ENCODE measurements at regions not wholly inside any gene's neighbourhood (a gene's known extent, or its start where the extent isn't known, plus 50 kb on each side); places are given as distances from the start of the nearest gene placed in this dataset.

DNA sequence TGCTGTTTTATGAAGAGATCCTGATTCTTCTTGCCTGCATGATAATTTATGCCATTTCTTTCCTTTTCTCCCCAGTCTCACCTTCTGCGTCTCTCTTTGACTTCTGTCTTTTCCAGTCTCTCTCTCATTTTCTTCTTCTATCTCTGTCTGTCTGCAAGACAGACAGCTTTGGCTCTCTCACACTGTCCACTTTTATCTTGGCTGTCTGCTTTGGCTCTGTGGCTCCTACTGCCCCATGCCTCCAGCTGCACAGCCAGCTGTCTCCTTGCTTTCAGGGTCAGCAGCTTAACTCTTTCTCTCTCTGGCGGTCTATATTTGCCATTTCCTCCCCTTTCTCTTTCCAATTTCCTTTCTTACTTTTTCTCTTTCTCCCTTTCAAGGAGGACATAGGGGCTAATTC lies 971.1 kb upstream of the COX7C start:
- no peak for TF ChIP-seq POLR2AphosphoS5 (IDR thresholded peaks at IDR 0.05)
- TF ChIP-seq, protein P1, sequence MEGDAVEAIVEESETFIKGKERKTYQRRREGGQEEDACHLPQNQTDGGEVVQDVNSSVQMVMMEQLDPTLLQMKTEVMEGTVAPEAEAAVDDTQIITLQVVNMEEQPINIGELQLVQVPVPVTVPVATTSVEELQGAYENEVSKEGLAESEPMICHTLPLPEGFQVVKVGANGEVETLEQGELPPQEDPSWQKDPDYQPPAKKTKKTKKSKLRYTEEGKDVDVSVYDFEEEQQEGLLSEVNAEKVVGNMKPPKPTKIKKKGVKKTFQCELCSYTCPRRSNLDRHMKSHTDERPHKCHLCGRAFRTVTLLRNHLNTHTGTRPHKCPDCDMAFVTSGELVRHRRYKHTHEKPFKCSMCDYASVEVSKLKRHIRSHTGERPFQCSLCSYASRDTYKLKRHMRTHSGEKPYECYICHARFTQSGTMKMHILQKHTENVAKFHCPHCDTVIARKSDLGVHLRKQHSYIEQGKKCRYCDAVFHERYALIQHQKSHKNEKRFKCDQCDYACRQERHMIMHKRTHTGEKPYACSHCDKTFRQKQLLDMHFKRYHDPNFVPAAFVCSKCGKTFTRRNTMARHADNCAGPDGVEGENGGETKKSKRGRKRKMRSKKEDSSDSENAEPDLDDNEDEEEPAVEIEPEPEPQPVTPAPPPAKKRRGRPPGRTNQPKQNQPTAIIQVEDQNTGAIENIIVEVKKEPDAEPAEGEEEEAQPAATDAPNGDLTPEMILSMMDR (IDR thresholded peaks at IDR 0.05): no peak
- no peak for TF ChIP-seq POLR2A (IDR thresholded peaks at IDR 0.05)

All from gastroesophageal sphincter (tissue), 3 donors.